Heart right ventricle (tissue), 16 donors: ENCODE measurements at regions not wholly inside any gene's neighbourhood (a gene's known extent, or its start where the extent isn't known, plus 50 kb on each side); places are given as distances from the start of the nearest gene placed in this dataset.
"Not testable (repeated sequence)": the region's sequence is repeated elsewhere in the genome, so short reads cannot be mapped to it uniquely, and the experiment has no call there.

Source experiments
- ATAC-seq, 8 donors: fragments of 200-7000 bp; cut with Tn5 transposase; one replicate each; pipeline ENCODE4 v1.9.1; 2020; ENCODE audit warnings: mild to moderate bottlenecking in 8 of 8, moderate library complexity in 8 of 8, moderate number of reproducible peaks in 1 of 8
- DNase-seq, 2 donors: peaks; one replicate each; pipeline ENCODE4 v3.0.0-alpha.2; 2020
- H3K27ac ChIP-seq, 10 donors: fragments of 200-600 bp; sonication (generic) in 2 of 10; one replicate each; pipeline versions ENCODE4 v1.5.0 to v1.8.0; 2020 to 2022; ENCODE audit warnings: mild to moderate bottlenecking in 3 of 10
- H3K27me3 ChIP-seq, 7 donors: fragments of 200-600 bp; one replicate each; pipeline ENCODE4 v1.8.0; 2021 to 2022; ENCODE audit warnings: mild to moderate bottlenecking in 2 of 7
- H3K36me3 ChIP-seq, 9 donors: fragments of 200-600 bp; sonication (generic) in 1 of 9; one replicate each; pipeline versions ENCODE4 v1.5.0 to v1.8.0; 2020 to 2022; ENCODE audit warnings: mild to moderate bottlenecking in 2 of 9
- H3K4me1 ChIP-seq, 9 donors: fragments of 200-600 bp; sonication (generic) in 1 of 9; one replicate each; pipeline versions ENCODE4 v1.5.0 to v1.8.0; 2020 to 2022; ENCODE audit warnings: mild to moderate bottlenecking in 4 of 9
- H3K4me3 ChIP-seq, 10 donors: fragments of 200-600 bp; sonication (generic) in 2 of 10; one replicate each; pipeline versions ENCODE4 v1.5.0 to v1.8.0; 2020 to 2022; ENCODE audit warnings: mild to moderate bottlenecking in 7 of 10, moderate library complexity in 2 of 10
- H3K9me3 ChIP-seq, 11 donors: fragments of 200-600 bp in 10 of 11; sonication (generic) in 2 of 11; one replicate each; pipeline versions ENCODE4 v1.5.0 to v1.8.0; 2013 to 2022; ENCODE audit warnings: mild to moderate bottlenecking in 2 of 11, control low read depth in 1 of 11, moderate library complexity in 1 of 11
- CTCF ChIP-seq, 9 donors: fragments of 200-600 bp; sonication (generic) in 2 of 9; IDR thresholded peaks; one replicate each; pipeline versions ENCODE4 v1.5.0 to v1.8.0; 2021 to 2022; ENCODE audit warnings: antibody characterized with exemption in 9 of 9, mild to moderate bottlenecking in 5 of 9, moderate library complexity in 1 of 9
- WGBS, 2 donors: extraction: QIAGEN DNeasy Blood & Tissue Kit; methylation state at CpG; one replicate each; pipeline ENCODE4 v1.1.7; 2013; ENCODE audit warnings: inconsistent platforms in 1 of 2; 5-methylcytosine and 5-hydroxymethylcytosine counted together
- intact Hi-C, 10 donors: fragments of 100-400 bp; cut with DNase I; formaldehyde crosslinking; loops; one replicate each; pipeline versions ENCODE4 v1.11.1 to v1.14.2; 2022
- donor health status: Arrhythmogenic right ventricular cardiomyopathy.
- donor health status: ischemic (EF 13 %, LVEDD 7.1; RV severe dilation, severe dysfunction).
- donor health status: healthy with polysubstance abuse.
- donor health status: DM: no; HTN: yes; CAD: no.
- donor health status: DM: no; HTN: no; CAD: no.
- donor health status: ischemic (EF 25% LVEDD 6.9; RV normal size, moderate dysfunction).
- donor health status: ischemic (EF 25% LVEDD 5.7; RV mildly dilated, moderate dysfunction).
- donor health status: healthy.
- donor health status: DM: yes; HTN: yes; CAD: no.
- donor health status: Ischemic cardiomyopathy.
- donor health status: ischemic (EF 35%, LVEDD 5.7; RV mildly dilated, moderate dysfunction).
- donor health status: nonischemic (EF 11% LVEDD 7.7; RV severe dilation, severe dysfunction).
- donor health status: DM: yes; HTN: yes; CAD: no.
- donor health status: PGD.
- donor health status: ischemic (EF 29% LVEDD 5.4; RV normal size, mild dysfunction).
- donor health status: nonischemic (EF 23%, LVEDD 6.1; RV moderate dilation, normal function).

- H3K36me3 ChIP-seq: no peaks in the 10 kb centered on the region
- 64 to 75% methylated on average over 10 of the region's 10 CpGs for WGBS, 2 donors
- ATAC-seq (no peak), DNase-seq (no peak)
- H3K9me3 ChIP-seq: peaks cover 0 to 8% (median 0%) of the 10 kb centered on the region in 11 donors
- no peak overlapping the region for H3K4me3 ChIP-seq
- no peaks in the 10 kb centered on the region for H3K4me1 ChIP-seq
- H3K27ac ChIP-seq: no peak overlapping the region
- no peak for TF ChIP-seq CTCF (IDR thresholded peaks at IDR 0.05)
- peaks cover 0 to 41% (median 11%) of the 10 kb centered on the region in 7 donors for H3K27me3 ChIP-seq
- intact Hi-C loops: no loop called here
Observed at GRCh38 chr2:239731422-239731821, 293.7 kb downstream of the NDUFA10 start.

GRCh38 chr2:239730897-239731296, 294.2 kb downstream of the NDUFA10 start:
- DNase-seq: no peak
- no peaks in the 10 kb centered on the region for H3K36me3 ChIP-seq
- H3K27ac ChIP-seq: no peak overlapping the region
- H3K4me1 ChIP-seq: no peaks in the 10 kb centered on the region
- intact Hi-C loops: no loop called here
- H3K9me3 ChIP-seq: peaks cover 0 to 8% (median 0%) of the 10 kb centered on the region in 11 donors
- no peak for TF ChIP-seq CTCF (IDR thresholded peaks at IDR 0.05)
- ATAC-seq: no peak
- peaks cover 0 to 40% (median 9%) of the 10 kb centered on the region in 7 donors for H3K27me3 ChIP-seq
- H3K4me3 ChIP-seq: no peak overlapping the region
- 60 to 63% methylated on average over 8 of the region's 8 CpGs for WGBS, 2 donors

GRCh38 chr2:239730567-239730882, 294.6 kb downstream of the NDUFA10 start:
- DNase-seq, H3K27ac ChIP-seq, intact Hi-C loops, H3K4me3 ChIP-seq, H3K36me3 ChIP-seq, ATAC-seq, H3K4me1 ChIP-seq, H3K9me3 ChIP-seq: not testable (repeated sequence)
- peaks cover 0 to 38% (median 9%) of the 10 kb centered on the region in 7 donors for H3K27me3 ChIP-seq
- whole genome bisulfite sequencing, 2 donors: 69 to 78% methylated on average over 8 of the region's 8 CpGs

GRCh38 chr2:239729681-239730566, 295.2 kb downstream of the NDUFA10 start:
- H3K4me1 ChIP-seq: no peaks in the 10 kb centered on the region
- H3K27me3 ChIP-seq: peaks cover 0 to 42% (median 9%) of the 10 kb centered on the region in 7 donors
- DNase-seq (no peak), ATAC-seq (no peak)
- 79 to 87% methylated on average over 22 of the region's 22 CpGs for WGBS, 2 donors
- no peak overlapping the region for H3K4me3 ChIP-seq
- intact Hi-C loops: no loop called here
- H3K36me3 ChIP-seq: no peaks in the 10 kb centered on the region
- TF ChIP-seq CTCF (IDR thresholded peaks at IDR 0.05): no peak
- H3K27ac ChIP-seq: no peak overlapping the region
- H3K9me3 ChIP-seq: peaks cover 0 to 8% (median 0%) of the 10 kb centered on the region in 11 donors

GRCh38 chr2:239729151-239729550, 296.0 kb downstream of the NDUFA10 start:
- Histone ChIP-seq H3K27me3 (peaks cover 0 to 37% (median 7%) of the 10 kb centered on the region in 7 donors), H3K9me3 (peaks cover 0 to 6% (median 0%) of the 10 kb centered on the region in 11 donors), H3K4me1 (no peaks in the 10 kb centered on the region), H3K27ac (no peak overlapping the region), H3K4me3 (no peak overlapping the region), H3K36me3 (no peaks in the 10 kb centered on the region)
- intact Hi-C loops: no loop called here
- no peak for ATAC-seq
- TF ChIP-seq CTCF (IDR thresholded peaks at IDR 0.05): no peak
- no peak for DNase-seq
- 88 to 91% methylated on average over 17 of the region's 17 CpGs for WGBS, 2 donors
